AG20443 (cell line): ENCODE measurements at regions not wholly inside any gene's neighbourhood (a gene's known extent, or its start where the extent isn't known, plus 50 kb on each side); places are given as distances from the start of the nearest gene placed in this dataset.

ENCODE experiments used
- DNase-seq: peaks from one replicate; pipeline ENCODE4 v3.0.0; 2012; ENCODE audit warnings: low spot score, mixed read lengths

GRCh38 chr14:80378084-80378690 is 166.9 kb upstream of the DIO2 start:
- DNase-seq, result no peak

GRCh38 chr14:80364816-80365215 is 153.5 kb upstream of the DIO2 start:
- DNase-seq, result no peak

GRCh38 chr14:80364274-80364673 is 153.0 kb upstream of the DIO2 start:
- peak; percentile 22 for DNase-seq

- DNase-seq, result no peak
Observed at GRCh38 chr14:80358112-80358511, 146.8 kb upstream of the DIO2 start.

GRCh38 chr14:80356413-80356812 is 145.1 kb upstream of the DIO2 start:
- no peak for DNase-seq

GRCh38 chr14:80354860-80355581 is 143.7 kb upstream of the DIO2 start:
- DNase-seq, result no peak

GRCh38 chr14:80352471-80352870 is 141.2 kb upstream of the DIO2 start:
- DNase-seq, result no peak

- no peak for DNase-seq
Observed at GRCh38 chr14:80350707-80351106, 139.4 kb upstream of the DIO2 start.

- DNase-seq, result no peak
Observed at GRCh38 chr14:80346395-80346794, 135.1 kb upstream of the DIO2 start.

GRCh38 chr14:80344208-80344607 is 132.9 kb upstream of the DIO2 start:
- no peak for DNase-seq

- no peak for DNase-seq
Observed at GRCh38 chr14:80336608-80337106, 125.4 kb upstream of the DIO2 start.

GRCh38 chr14:80325688-80326087 is 114.4 kb upstream of the DIO2 start:
- no peak for DNase-seq

- DNase-seq, result no peak
Observed at GRCh38 chr14:80325112-80325511, 113.8 kb upstream of the DIO2 start.

- no peak for DNase-seq
Observed at GRCh38 chr14:80324649-80325048, 113.3 kb upstream of the DIO2 start.

- DNase-seq, result no peak
Observed at GRCh38 chr14:80323038-80323665, 111.8 kb upstream of the DIO2 start.

GRCh38 chr14:80316441-80316840 is 105.1 kb upstream of the DIO2 start:
- DNase-seq, result no peak

- DNase-seq, result peak; percentile 19
Observed at GRCh38 chr14:80315681-80316080, 104.4 kb upstream of the DIO2 start.

GRCh38 chr14:80313806-80314205 is 102.5 kb upstream of the DIO2 start:
- no peak for DNase-seq

GRCh38 chr14:80310938-80311750 is 99.8 kb upstream of the DIO2 start:
- DNase-seq, result no peak

- no peak for DNase-seq
Observed at GRCh38 chr14:80304125-80304766, 92.9 kb upstream of the DIO2 start.

GRCh38 chr14:80300351-80300750 is 89.0 kb upstream of the DIO2 start:
- DNase-seq, result no peak

- DNase-seq, result no peak
Observed at GRCh38 chr14:80298491-80299017, 87.2 kb upstream of the DIO2 start.
